H1 (cell line): ENCODE measurements at regions not wholly inside any gene's neighbourhood (a gene's known extent, or its start where the extent isn't known, plus 50 kb on each side); places are given as distances from the start of the nearest gene placed in this dataset.

Source experiments
- CTCF ChIA-PET: fragments of 300-600 bp; sonication (Branson Sonifier 250); formaldehyde crosslinking; loops from one replicate; lab custom pipeline; 2021; ENCODE audit not compliant: partially characterized antibody; lab: Charles Lee
- POLR2A ChIA-PET: fragments of 300-600 bp; sonication (Branson Sonifier 250); formaldehyde crosslinking; loops from one replicate; lab custom pipeline; 2021; ENCODE audit warnings: inconsistent platforms; ENCODE audit not compliant: partially characterized antibody; lab: Charles Lee
- DNase-seq, 2 experiments: peaks; one replicate each; pipeline versions ENCODE4 v3.0.0 to v3.0.0-alpha.2; 2010 to 2022; ENCODE audit warnings: low spot score in 2 of 2, low read depth in 1 of 2, mixed read lengths in 1 of 2
- FAIRE-seq: peaks from 2 replicates; lab custom pipeline; 2011; peaks lifted over from hg19 to GRCh38; lab: Jason Lieb, UNC
- H2AFZ ChIP-seq: 2 replicates; pipeline ENCODE4 v1.8.1; 2012; ENCODE audit warnings: low read length, inconsistent platforms
- H2AK5ac ChIP-seq: 2 replicates; pipeline ENCODE4 v1.6.1; 2013; ENCODE audit warnings: low read depth, low read length
- H2BK120ac ChIP-seq: replicated peaks from 2 replicates; pipeline ENCODE3; 2013; ENCODE audit warnings: low read depth, low read length, inconsistent platforms
- H2BK12ac ChIP-seq: 2 replicates; pipeline ENCODE4 v1.6.1; 2013; ENCODE audit warnings: low read depth, low read length
- H2BK15ac ChIP-seq: 2 replicates; pipeline ENCODE4 v1.6.1; 2013; ENCODE audit warnings: low read length
- H2BK20ac ChIP-seq: 2 replicates; pipeline ENCODE4 v1.6.1; 2013; ENCODE audit warnings: low read length
- H2BK5ac ChIP-seq: 2 replicates; pipeline ENCODE4 v1.6.1; 2013; ENCODE audit warnings: low read depth, low read length
- H3K14ac ChIP-seq: 2 replicates; pipeline ENCODE4 v1.6.1; 2013; ENCODE audit warnings: inconsistent platforms; ENCODE audit not compliant: insufficient read length
- H3K18ac ChIP-seq: 2 replicates; pipeline ENCODE4 v1.6.1; 2013; ENCODE audit warnings: low read length; ENCODE audit errors: extremely low read depth
- H3K23ac ChIP-seq: 2 replicates; pipeline ENCODE4 v1.6.1; 2013; ENCODE audit warnings: inconsistent platforms; ENCODE audit not compliant: insufficient read length
- H3K23me2 ChIP-seq: 2 replicates; pipeline ENCODE4 v1.6.1; 2013; ENCODE audit warnings: low read depth, low read length
- H3K27ac ChIP-seq: 2 replicates; pipeline ENCODE4 v1.6.1; 2011; ENCODE audit warnings: low read depth, low read length, inconsistent platforms
- H3K27me3 ChIP-seq, 4 experiments: replicated peaks in 1 of 4; 1 replicate in 1 of 4; 2 replicates in 3 of 4; pipeline versions ENCODE4 v1.6.1 to v1.8.1; 2011 to 2013; ENCODE audit warnings: low read length in 3 of 4, mild to moderate bottlenecking in 3 of 4, inconsistent platforms in 2 of 4, mixed read lengths in 2 of 4, moderate library complexity in 1 of 4; ENCODE audit not compliant: control insufficient read depth in 3 of 4, insufficient read depth in 3 of 4; ENCODE audit errors: extremely low read depth in 1 of 4
- H3K36me3 ChIP-seq, 4 experiments: 2 replicates each; pipeline versions ENCODE4 v1.6.1 to v1.8.1; 2011 to 2013; ENCODE audit warnings: mild to moderate bottlenecking in 4 of 4, low read length in 3 of 4, moderate library complexity in 2 of 4, control low read depth in 1 of 4, inconsistent platforms in 1 of 4; ENCODE audit not compliant: insufficient read depth in 4 of 4, control insufficient read depth in 2 of 4
- H3K4ac ChIP-seq: replicated peaks from 2 replicates; pipeline ENCODE3; 2013; ENCODE audit warnings: low read length, low read depth, mixed read lengths, inconsistent platforms; ENCODE audit not compliant: insufficient read length
- H3K4me1 ChIP-seq, 4 experiments: replicated peaks in 1 of 4; 1 replicate in 1 of 4; 2 replicates in 3 of 4; pipeline versions ENCODE4 v1.6.1 to v1.8.1; 2011 to 2013; ENCODE audit warnings: low read length in 3 of 4, inconsistent platforms in 2 of 4, mixed read lengths in 1 of 4; ENCODE audit not compliant: insufficient read depth in 4 of 4, control insufficient read depth in 3 of 4
- H3K4me2 ChIP-seq, 2 experiments: 2 replicates each; pipeline versions ENCODE4 v1.6.1 to v1.8.1; 2011 to 2013; ENCODE audit warnings: low read depth in 2 of 2, low read length in 2 of 2, control low read depth in 1 of 2, inconsistent platforms in 1 of 2, mild to moderate bottlenecking in 1 of 2; ENCODE audit not compliant: insufficient read depth in 1 of 2
- H3K4me3 ChIP-seq, 4 experiments: fragments of 200-600, 300-600 bp in 1 of 4; sonication (generic), shearing (Covaris generic), sonication (Bioruptor Twin) in 1 of 4; 2 replicates each; pipeline versions ENCODE4 v1.5.1 to v1.8.1; 2011 to 2016; ENCODE audit warnings: low read length in 4 of 4, low read depth in 3 of 4, control low read depth in 2 of 4, inconsistent platforms in 2 of 4, mild to moderate bottlenecking in 2 of 4, mixed read lengths in 1 of 4, moderate library complexity in 1 of 4; ENCODE audit not compliant: insufficient read depth in 2 of 4; ENCODE audit errors: extremely low read depth in 1 of 4
- H3K56ac ChIP-seq: replicated peaks from 2 replicates; pipeline ENCODE3; 2013; ENCODE audit warnings: low read depth, mild to moderate bottlenecking, mixed read lengths, low read length, inconsistent platforms; ENCODE audit not compliant: insufficient read length
- H3K79me1 ChIP-seq: 2 replicates; pipeline ENCODE4 v1.6.1; 2013; ENCODE audit warnings: low read depth, low read length, control low read depth
- H3K79me2 ChIP-seq, 2 experiments: 2 replicates each; pipeline versions ENCODE4 v1.6.1 to v1.8.1; 2012 to 2013; ENCODE audit warnings: low read length in 2 of 2, mild to moderate bottlenecking in 2 of 2, inconsistent platforms in 1 of 2; ENCODE audit not compliant: insufficient read depth in 2 of 2, control insufficient read depth in 1 of 2
- H3K9ac ChIP-seq, 4 experiments: replicated peaks in 1 of 4; 1 replicate in 1 of 4; 2 replicates in 3 of 4; pipeline versions ENCODE4 v1.6.1 to v1.8.1; 2011 to 2013; ENCODE audit warnings: low read depth in 3 of 4, low read length in 3 of 4, control low read depth in 2 of 4, mild to moderate bottlenecking in 2 of 4, moderate library complexity in 2 of 4, inconsistent platforms in 1 of 4; ENCODE audit errors: extremely low read depth in 1 of 4
- H3K9me3 ChIP-seq, 2 experiments: 2 replicates each; pipeline versions ENCODE4 v1.6.1 to v1.8.1; 2012 to 2013; ENCODE audit warnings: mild to moderate bottlenecking in 2 of 2, moderate library complexity in 2 of 2, control low read depth in 1 of 2, inconsistent platforms in 1 of 2, low read depth in 1 of 2, low read length in 1 of 2, mixed read lengths in 1 of 2; ENCODE audit not compliant: insufficient read depth in 2 of 2
- H4K20me1 ChIP-seq, 2 experiments: replicated peaks in 1 of 2; 2 replicates each; pipeline versions ENCODE3 to v1.8.1; 2011 to 2013; ENCODE audit warnings: inconsistent platforms in 2 of 2, low read length in 2 of 2, mild to moderate bottlenecking in 1 of 2; ENCODE audit not compliant: insufficient read depth in 2 of 2, control insufficient read depth in 1 of 2
- H4K5ac ChIP-seq: 2 replicates; pipeline ENCODE4 v1.6.1; 2013; ENCODE audit warnings: low read length, low read depth, mixed read lengths, inconsistent platforms; ENCODE audit not compliant: insufficient read length
- H4K8ac ChIP-seq: 2 replicates; pipeline ENCODE4 v1.8.0; 2013; ENCODE audit warnings: mild to moderate bottlenecking, moderate library complexity, low read length, inconsistent platforms; ENCODE audit not compliant: insufficient read depth; ENCODE audit errors: extremely low read depth
- H4K91ac ChIP-seq: replicated peaks from 2 replicates; pipeline ENCODE3; 2013; ENCODE audit warnings: low read length, mixed read lengths, inconsistent platforms; ENCODE audit not compliant: insufficient read length
- CEBPB ChIP-seq: IDR thresholded peaks from 2 replicates; pipeline ENCODE4 v1.6.1; 2012; ENCODE audit warnings: low read depth, low read length
- ZNF274 ChIP-seq: IDR thresholded peaks from 2 replicates; pipeline ENCODE4 v1.7.0; 2012; ENCODE audit warnings: low read length, borderline replicate concordance; ENCODE audit errors: extremely low read depth

- H4K20me1 ChIP-seq = no peaks in the 10 kb centered on the region
- POLR2A ChIA-PET = no interaction called here
- peaks cover 0 to 5% of the 10 kb centered on the region in 2 experiments; a peak in 2 of 4 replicates for H3K9me3 ChIP-seq
- no peaks in the 10 kb centered on the region for H3K79me1 ChIP-seq
- no peaks in the 10 kb centered on the region for H3K36me3 ChIP-seq
- H4K8ac ChIP-seq = no peak overlapping the region
- no peaks in the 10 kb centered on the region for H3K27me3 ChIP-seq
- H2BK120ac ChIP-seq = no peak overlapping the region
- H2BK12ac ChIP-seq = no peak overlapping the region
- H3K27ac ChIP-seq = no peak overlapping the region
- no peak overlapping the region for H3K56ac ChIP-seq
- no peak overlapping the region for H3K14ac ChIP-seq
- no peak overlapping the region for H4K5ac ChIP-seq
- H3K4ac ChIP-seq = no peak overlapping the region
- no peak for FAIRE-seq
- H3K4me1 ChIP-seq = peaks cover 0 to 4% (median 0%) of the 10 kb centered on the region in 4 experiments; a peak in 2 of 7 replicates
- no peak overlapping the region for H3K23ac ChIP-seq
- H2BK15ac ChIP-seq = no peak overlapping the region
- no peak overlapping the region for H2AK5ac ChIP-seq
- no peaks in the 10 kb centered on the region for H3K23me2 ChIP-seq
- no peak overlapping the region for H3K9ac ChIP-seq
- no peak overlapping the region for H4K91ac ChIP-seq
- no peaks in the 10 kb centered on the region for H3K79me2 ChIP-seq
- CTCF ChIA-PET = interaction anchor here (0.7 to 2.2 kb wide), 7 partner anchors 9 to 254 kb away, joined by 3 to 10 read pairs (median 3); no protein-coding TSS in a partner anchor
- no peak overlapping the region for H2AFZ ChIP-seq
- no peak overlapping the region for H3K4me2 ChIP-seq
- DNase-seq = no peak
- no peak overlapping the region for H3K18ac ChIP-seq
- H2BK5ac ChIP-seq = no peak overlapping the region
- H3K4me3 ChIP-seq = no peak overlapping the region
- no peak overlapping the region for H2BK20ac ChIP-seq
- TF ChIP-seq CEBPB (no peak), ZNF274 (no peak)
These were observed 62.3 kb downstream of the IER5 start for GRCh38 chr1:181150842-181151241.
